Stimulated activated effector memory CD8-positive, alpha-beta T cell treated with anti-CD3 and anti-CD28 coated beads, Interleukin-12 subunit alpha, Interleukin-12 subunit beta, amount 100 ng/mL, for 72 hours (primary cell): ENCODE measurements at regions not wholly inside any gene's neighbourhood (a gene's known extent, or its start where the extent isn't known, plus 50 kb on each side); places are given as distances from the start of the nearest gene placed in this dataset.
A peak's percentile ranks its signal among the peaks of the same experiment; 100 is the strongest.

ENCODE experiments used
- ATAC-seq: fragments of 150-1000 bp; cut with Tn5 transposase; 2 replicates; pipeline ENCODE4 v1.10.0; 2021
- DNase-seq, 2 donors: peaks; one replicate each; pipeline ENCODE4 v3.0.0; 2021 to 2022; ENCODE audit warnings: low spot score in 2 of 2
- H3K27ac Mint-ChIP-seq: one replicate; pipeline ENCODE4 v1.8.0; 2022; ENCODE audit warnings: mild to moderate bottlenecking, mixed read lengths
- H3K36me3 Mint-ChIP-seq: one replicate; pipeline ENCODE4 v1.8.0; 2022; ENCODE audit warnings: mild to moderate bottlenecking, mixed read lengths
- H3K4me1 Mint-ChIP-seq: one replicate; pipeline ENCODE4 v1.8.0; 2022; ENCODE audit warnings: mixed read lengths
- H3K4me3 Mint-ChIP-seq: one replicate; pipeline ENCODE4 v1.8.0; 2022; ENCODE audit warnings: mild to moderate bottlenecking, mixed read lengths
- H3K9me3 Mint-ChIP-seq: one replicate; pipeline ENCODE4 v1.8.0; 2022; ENCODE audit warnings: mixed read lengths

DNA sequence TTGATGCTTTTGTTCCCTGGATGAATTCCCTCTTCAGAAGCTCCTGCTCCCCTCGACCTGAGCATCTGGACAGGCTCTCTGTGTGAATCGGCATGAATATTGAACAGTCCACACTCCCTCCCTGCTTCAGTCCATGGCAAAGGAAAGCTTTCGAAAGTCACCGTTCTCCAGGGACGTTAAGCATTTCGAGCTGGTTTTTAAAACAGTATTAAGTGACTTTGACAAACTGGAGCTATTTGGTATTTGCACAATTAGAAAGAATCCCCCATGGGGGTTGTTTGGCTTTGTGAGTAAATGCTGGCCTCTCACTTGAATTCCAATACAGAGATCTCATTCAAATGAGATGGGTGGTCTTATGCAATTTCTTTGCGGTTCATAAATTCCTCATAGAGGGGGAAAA, 85.3 kb upstream of the TIAM2 start:
- H3K4me1 Mint-ChIP-seq: no peaks in the 10 kb centered on the region
- no peak for ATAC-seq
- no peaks in the 10 kb centered on the region for H3K36me3 Mint-ChIP-seq
- no peak for DNase-seq
- H3K4me3 Mint-ChIP-seq: no peak overlapping the region
- no peak overlapping the region for H3K27ac Mint-ChIP-seq
- no peaks in the 10 kb centered on the region for H3K9me3 Mint-ChIP-seq

DNA sequence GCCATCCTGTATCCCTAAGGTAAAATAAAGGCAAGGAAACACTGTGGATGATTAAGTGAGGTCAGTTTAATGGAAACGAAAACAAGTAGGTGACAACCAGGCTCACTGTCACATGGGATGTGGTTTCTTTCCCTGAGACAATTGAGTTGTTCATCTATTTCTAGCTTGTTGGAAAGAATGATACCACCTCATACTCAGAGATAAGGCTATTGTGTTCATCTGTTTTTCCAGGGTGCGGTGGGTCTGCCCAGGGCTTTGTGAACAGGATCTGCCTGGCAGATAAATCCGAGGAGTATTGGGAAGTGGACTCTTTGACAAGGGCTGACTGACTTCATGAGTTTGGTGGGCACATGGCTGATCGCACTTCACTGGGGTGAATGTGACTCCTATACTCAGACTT, 80.8 kb upstream of the TIAM2 start:
- DNase-seq (no peak), ATAC-seq (no peak)
- no peak overlapping the region for H3K27ac Mint-ChIP-seq
- no peaks in the 10 kb centered on the region for H3K4me1 Mint-ChIP-seq
- no peaks in the 10 kb centered on the region for H3K9me3 Mint-ChIP-seq
- no peaks in the 10 kb centered on the region for H3K36me3 Mint-ChIP-seq
- no peak overlapping the region for H3K4me3 Mint-ChIP-seq

DNA sequence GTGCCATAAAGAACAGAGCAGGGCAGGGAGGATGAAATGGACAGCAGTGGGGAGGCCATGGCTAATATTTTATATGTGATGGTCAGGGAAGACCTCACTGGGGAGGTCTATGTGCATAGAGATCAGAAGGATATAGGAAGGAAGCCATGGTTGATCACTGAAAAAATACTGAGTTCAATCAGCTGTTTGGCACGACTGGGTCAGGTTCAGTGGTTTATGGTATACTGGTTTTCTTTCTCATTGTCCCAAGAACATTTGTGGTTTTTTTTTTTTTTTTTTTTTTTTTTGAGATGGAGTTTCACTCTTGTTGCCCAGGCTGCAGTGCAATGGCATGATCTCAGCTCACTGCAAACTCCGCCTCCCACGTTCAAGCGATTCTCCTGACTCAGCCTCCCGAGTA, 78.3 kb upstream of the TIAM2 start:
- no peaks in the 10 kb centered on the region for H3K36me3 Mint-ChIP-seq
- no peak overlapping the region for H3K4me3 Mint-ChIP-seq
- no peak overlapping the region for H3K27ac Mint-ChIP-seq
- no peaks in the 10 kb centered on the region for H3K9me3 Mint-ChIP-seq
- no peak for ATAC-seq
- peaks cover 6% of the 10 kb centered on the region for H3K4me1 Mint-ChIP-seq
- DNase-seq: no peak

DNA sequence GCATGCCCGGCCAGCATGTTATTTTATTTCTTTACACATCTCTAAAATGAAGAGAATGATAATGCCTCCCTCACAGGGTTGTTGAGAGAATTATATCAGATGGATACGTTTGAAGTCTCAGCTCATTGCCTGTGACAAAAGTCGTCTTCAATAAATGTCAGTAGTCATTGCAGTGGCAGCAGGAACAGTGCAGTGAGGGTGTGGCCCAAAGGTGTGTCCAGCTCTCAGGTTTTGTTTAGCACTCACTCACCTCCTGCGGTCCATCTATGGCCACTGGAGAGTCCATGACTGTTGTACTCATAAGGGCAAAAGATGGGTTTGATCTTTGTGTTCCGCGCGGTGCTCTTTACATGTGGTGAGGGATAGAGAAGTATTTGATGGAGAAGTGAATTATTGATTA, 77.2 kb upstream of the TIAM2 start:
- Mint-ChIP-seq H3K4me3 (no peak overlapping the region), H3K36me3 (no peaks in the 10 kb centered on the region), H3K4me1 (peaks cover 6% of the 10 kb centered on the region), H3K9me3 (no peaks in the 10 kb centered on the region), H3K27ac (no peak overlapping the region)
- ATAC-seq (no peak), DNase-seq (no peak)

DNA sequence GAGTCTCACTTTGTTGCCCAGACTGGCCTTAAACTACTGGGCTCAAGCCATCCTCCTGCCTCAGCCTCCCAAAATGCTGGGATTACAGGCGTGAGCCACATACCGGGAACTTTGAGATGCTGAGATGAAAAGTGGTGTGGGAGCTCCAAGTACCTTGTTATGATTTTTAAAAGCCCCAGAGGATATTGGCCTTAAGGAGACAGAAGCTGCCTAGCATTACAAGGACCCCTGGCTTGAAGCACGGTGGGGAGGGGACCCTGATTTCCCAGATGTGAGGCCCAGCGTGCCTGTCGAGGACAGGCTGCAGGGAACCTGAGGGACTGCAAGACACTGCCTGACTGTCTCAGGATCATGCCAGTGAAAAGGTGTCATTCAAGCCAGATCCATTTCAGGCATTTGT, 75.3 kb upstream of the TIAM2 start:
- peaks cover 6% of the 10 kb centered on the region for H3K4me1 Mint-ChIP-seq
- no peaks in the 10 kb centered on the region for H3K36me3 Mint-ChIP-seq
- no peak overlapping the region for H3K27ac Mint-ChIP-seq
- DNase-seq (no peak), ATAC-seq (no peak)
- H3K4me3 Mint-ChIP-seq: no peak overlapping the region
- no peaks in the 10 kb centered on the region for H3K9me3 Mint-ChIP-seq

DNA sequence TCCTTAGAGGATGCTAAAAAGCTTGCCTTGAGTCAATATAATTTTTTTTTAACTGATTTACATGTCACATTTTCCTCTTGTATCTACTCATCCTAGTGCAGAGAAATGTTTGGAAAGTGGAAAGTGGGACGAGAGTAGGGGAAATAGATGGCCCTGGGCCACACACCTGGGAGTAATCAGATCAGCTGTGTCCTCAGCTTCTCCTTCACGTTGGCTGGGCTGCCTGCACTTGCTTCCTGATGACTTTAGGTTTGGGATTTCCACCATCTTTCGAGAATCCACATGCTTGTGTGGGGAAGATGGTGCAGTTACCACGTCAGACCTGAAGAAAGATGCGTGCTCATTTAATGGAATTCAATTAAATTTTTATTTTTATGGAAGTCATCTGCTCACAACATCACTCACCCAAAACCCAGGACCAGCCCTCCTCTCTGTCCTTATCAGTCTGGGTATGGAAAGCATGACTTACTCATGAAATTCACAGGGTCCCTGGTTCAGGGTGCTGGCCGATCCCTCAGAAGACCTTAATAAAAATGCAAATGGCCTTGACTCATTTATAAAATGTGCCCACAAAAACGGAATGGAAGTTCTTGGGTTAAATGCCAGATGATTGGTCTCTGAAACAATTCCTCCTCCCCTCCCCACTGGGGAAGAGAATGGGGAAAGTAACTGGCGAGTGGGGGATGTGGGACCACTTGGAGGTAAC, 74.5 kb upstream of the TIAM2 start:
- H3K4me3 Mint-ChIP-seq: no peak overlapping the region
- no peak overlapping the region for H3K27ac Mint-ChIP-seq
- DNase-seq: no peak

DNA sequence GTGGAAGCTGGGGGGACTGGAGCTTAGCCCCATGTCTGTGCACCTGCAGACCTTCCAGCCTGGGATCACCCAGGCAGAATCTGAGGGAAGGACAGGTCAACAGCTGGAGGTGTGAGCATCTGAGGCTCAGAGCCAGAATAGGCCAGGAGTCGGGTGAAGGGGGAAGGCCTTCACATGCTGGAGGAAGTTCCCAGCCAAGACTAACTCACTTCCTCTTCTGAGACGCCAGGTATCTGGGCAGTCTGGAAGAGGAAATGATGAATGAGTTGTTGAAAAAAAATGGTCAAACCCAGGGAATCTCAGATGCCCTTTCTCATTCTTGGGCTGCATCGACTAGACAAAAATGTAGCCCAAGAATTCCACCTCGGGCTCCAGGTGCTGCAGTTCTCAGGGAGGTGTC, 73.6 kb upstream of the TIAM2 start:
- no peak overlapping the region for H3K4me3 Mint-ChIP-seq
- no peak overlapping the region for H3K27ac Mint-ChIP-seq
- no peaks in the 10 kb centered on the region for H3K9me3 Mint-ChIP-seq
- no peak for ATAC-seq
- H3K36me3 Mint-ChIP-seq: no peaks in the 10 kb centered on the region
- DNase-seq: no peak
- H3K4me1 Mint-ChIP-seq: peaks cover 6% of the 10 kb centered on the region

More for the DNA sequence above, 74.5 kb upstream of the TIAM2 start:
- Mint-ChIP-seq H3K36me3 (no peaks in the 10 kb centered on the region), H3K9me3 (no peaks in the 10 kb centered on the region), H3K4me1 (peaks cover 6% of the 10 kb centered on the region)
- no peak for ATAC-seq

DNA sequence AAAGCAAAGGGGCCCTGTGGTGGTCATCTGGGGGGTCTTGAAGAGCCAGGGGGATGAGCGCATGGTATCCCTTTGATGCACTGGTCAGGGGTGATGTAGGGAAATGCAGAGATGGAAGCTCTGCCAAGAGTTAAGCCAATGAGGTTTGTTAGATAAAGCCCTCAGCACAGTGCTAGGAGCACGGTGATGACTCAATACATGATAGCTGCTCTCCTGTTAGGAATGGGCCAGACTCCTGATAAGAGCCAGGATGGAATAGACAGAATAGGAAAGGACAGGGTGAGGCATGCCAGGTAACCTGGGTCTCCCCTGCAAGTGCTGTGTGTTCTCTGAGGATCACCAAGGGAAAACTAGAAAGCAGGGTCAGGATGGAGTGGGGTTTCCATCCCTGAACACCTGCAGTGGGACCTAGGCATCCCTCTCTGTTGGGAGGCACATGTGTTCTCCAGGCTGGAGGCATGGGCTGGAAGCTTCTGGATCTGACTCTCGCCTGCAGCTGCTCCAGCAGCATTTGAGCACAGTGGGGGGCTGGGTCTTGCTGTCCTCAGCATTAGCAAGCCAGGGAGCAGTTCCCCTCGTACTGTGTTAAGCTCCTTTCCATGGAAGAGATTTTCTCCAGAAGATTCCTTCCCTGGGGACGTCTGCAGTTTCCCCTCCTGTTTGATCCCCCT, 71.8 kb upstream of the TIAM2 start:
- ATAC-seq (no peak), DNase-seq (no peak)
- Mint-ChIP-seq H3K4me3 (no peak overlapping the region), H3K27ac (no peak overlapping the region), H3K9me3 (no peaks in the 10 kb centered on the region), H3K36me3 (no peaks in the 10 kb centered on the region), H3K4me1 (peaks cover 8% of the 10 kb centered on the region)

DNA sequence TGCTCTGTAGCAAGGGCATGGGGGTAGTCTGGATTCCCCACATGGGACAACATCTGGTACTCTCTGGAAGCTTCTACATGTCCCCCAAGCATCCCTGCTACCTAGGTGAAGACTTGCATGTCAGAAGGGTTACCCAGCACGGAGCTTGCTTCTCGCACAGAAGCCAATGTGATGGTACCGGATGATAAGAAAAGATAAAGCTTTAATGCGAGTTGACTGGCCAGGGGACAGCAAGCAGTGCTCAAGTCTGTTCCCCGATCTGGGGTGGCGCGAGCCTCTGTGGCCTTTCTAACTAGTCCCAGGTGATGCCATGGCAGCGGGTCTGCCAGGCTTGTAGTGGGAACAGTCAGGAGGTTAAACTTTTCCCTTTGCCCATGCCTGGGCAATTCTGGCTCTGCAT, 70.0 kb upstream of the TIAM2 start:
- Mint-ChIP-seq H3K27ac (peak overlapping the region; percentile 65), H3K9me3 (no peaks in the 10 kb centered on the region)

DNA sequence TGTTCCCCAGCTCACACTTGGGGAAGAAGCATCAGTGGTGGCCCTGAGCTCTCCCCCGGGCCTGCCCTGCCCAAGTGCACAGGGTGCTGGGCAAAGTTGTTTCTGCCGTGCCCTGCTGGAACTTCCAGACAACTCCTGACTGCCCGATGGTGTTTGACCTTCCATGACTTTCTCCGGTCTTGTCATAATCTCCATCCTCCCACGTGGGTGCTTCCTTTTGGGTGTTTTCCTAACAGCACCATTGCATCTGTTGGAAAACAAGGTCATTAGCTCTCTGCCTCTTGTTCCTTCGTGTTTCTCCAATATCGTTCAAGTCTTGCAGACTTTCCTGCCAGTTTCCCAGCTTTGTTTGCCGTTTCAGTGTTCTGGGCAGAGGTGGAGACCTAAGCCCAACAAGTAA, 68.7 kb upstream of the TIAM2 start:
- ATAC-seq (no peak), DNase-seq (no peak)
- H3K4me3 Mint-ChIP-seq: no peak overlapping the region
- no peaks in the 10 kb centered on the region for H3K9me3 Mint-ChIP-seq
- peaks cover 10% of the 10 kb centered on the region for H3K4me1 Mint-ChIP-seq
- no peak overlapping the region for H3K27ac Mint-ChIP-seq
- no peaks in the 10 kb centered on the region for H3K36me3 Mint-ChIP-seq

More for the DNA sequence above, 70.0 kb upstream of the TIAM2 start:
- ATAC-seq: no peak
- no peak overlapping the region for H3K4me3 Mint-ChIP-seq
- peaks cover 12% of the 10 kb centered on the region for H3K4me1 Mint-ChIP-seq
- no peaks in the 10 kb centered on the region for H3K36me3 Mint-ChIP-seq
- no peak for DNase-seq

DNA sequence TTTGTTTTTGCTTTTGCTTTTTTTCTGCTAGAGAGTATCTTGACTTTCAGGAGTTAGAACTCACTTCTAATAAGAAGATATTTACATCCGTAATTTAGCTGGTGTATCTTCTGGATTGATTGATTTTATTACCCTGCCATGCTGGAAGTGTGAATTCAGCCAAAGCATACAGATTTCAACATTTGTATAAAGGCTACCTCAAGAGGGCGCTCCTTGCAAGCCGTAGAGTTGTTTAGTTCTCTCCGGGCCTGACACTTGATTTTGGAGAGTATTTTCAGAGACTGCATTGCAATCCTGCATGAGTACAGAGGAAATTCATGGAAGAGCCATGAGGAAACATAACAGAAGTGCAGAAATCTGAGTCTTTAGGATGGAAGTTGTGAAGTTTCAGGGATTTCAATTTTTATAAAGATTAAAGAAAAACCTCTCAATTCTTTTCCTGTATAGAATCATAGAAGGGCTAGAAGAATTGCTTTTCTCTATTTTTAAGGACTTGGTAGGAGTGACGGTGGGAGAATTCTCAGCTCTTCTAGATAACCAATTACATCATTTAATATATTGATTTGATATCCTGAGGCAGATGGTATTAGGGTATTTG, 66.7 kb upstream of the TIAM2 start:
- ATAC-seq (peak; percentile 69), DNase-seq (peak; percentile 55 to 78)
- H3K4me1 Mint-ChIP-seq: peaks cover 12% of the 10 kb centered on the region
- H3K4me3 Mint-ChIP-seq: no peak overlapping the region
- H3K27ac Mint-ChIP-seq: no peak overlapping the region
- no peaks in the 10 kb centered on the region for H3K36me3 Mint-ChIP-seq
- no peaks in the 10 kb centered on the region for H3K9me3 Mint-ChIP-seq

DNA sequence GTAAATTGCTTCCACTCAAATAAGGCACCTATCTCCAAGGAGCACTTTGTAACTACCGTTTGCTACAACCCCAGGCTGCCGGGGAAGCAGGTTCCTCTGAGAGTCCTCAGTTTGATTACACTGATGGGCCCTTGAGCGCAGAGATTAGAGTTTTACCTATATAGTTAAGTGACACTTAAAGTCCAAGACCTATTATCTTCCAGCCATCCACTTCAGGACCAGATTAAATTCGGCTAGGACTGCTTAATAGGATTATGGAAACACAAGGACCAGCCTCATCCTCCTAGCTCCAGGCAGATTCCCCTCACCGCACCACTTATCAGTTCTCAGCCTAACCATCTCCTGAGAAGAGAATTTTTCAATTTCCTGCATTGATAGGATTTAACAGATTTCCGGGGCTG, 64.7 kb upstream of the TIAM2 start:
- DNase-seq (no peak), ATAC-seq (no peak)
- Mint-ChIP-seq H3K27ac (no peak overlapping the region), H3K9me3 (no peaks in the 10 kb centered on the region), H3K4me1 (peaks cover 12% of the 10 kb centered on the region), H3K4me3 (no peak overlapping the region), H3K36me3 (no peaks in the 10 kb centered on the region)

DNA sequence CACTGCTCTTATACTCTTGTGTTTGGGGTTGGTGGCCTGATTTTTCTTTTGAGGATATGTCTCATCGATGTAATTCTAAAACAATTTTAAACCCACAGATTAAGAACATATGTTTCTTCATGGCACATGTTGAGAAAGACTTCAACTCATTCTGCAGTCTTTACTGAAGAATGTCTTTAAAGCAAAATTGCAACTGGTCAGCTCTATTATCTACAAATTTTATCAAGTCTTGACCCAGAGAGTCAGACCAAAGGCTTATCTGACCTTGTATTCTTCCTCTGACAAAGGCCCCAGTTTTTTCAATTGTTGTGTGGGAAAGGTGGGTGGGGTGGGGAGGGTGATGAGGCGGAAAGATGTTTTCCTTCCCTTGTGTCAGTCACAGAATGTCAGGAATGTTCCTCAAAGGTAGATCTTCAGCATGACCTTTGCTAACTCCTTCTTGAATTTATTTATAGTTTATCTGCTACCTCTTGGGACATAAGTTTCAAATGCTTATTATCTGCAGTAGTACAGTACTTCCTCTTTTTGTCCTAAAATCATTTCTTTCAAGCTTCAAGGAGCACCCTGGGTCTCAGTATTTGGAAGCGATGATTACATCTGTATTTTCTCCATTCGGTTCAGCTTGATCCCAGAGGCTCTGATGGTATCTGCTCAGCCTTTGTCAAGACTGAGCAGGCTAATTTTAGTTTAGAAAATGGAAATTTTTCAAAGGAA, 63.2 kb upstream of the TIAM2 start:
- Mint-ChIP-seq H3K4me1 (peaks cover 12% of the 10 kb centered on the region), H3K4me3 (no peak overlapping the region), H3K36me3 (no peaks in the 10 kb centered on the region), H3K27ac (no peak overlapping the region), H3K9me3 (no peaks in the 10 kb centered on the region)
- no peak for ATAC-seq
- DNase-seq: no peak

DNA sequence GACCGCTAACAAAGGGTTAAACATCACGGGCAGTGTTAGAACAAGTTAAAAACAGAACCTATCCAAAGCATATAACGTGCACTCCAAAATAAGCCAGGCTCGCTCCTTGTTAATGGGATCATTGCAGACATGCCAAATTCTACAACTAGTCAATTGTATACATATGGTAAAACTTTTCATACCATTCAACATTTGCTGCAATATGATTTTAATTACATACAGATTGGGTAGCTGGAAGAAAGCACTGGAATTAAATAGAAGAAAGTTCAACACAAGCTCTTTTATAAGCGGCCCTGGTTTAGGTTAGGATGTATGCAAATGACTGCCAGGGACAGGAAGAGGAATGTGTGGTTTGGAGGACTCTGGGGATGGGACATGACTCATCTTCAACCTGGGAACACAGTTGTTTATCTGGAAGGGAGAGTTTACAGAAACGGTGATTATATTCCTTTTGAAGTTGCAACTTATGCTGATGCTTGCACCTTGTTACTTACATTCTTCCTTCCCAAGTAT, 62.5 kb upstream of the TIAM2 start:
- H3K36me3 Mint-ChIP-seq: no peaks in the 10 kb centered on the region
- H3K9me3 Mint-ChIP-seq: no peaks in the 10 kb centered on the region
- H3K4me3 Mint-ChIP-seq: no peak overlapping the region
- DNase-seq (no peak), ATAC-seq (no peak)
- H3K4me1 Mint-ChIP-seq: peaks cover 12% of the 10 kb centered on the region
- H3K27ac Mint-ChIP-seq: no peak overlapping the region

DNA sequence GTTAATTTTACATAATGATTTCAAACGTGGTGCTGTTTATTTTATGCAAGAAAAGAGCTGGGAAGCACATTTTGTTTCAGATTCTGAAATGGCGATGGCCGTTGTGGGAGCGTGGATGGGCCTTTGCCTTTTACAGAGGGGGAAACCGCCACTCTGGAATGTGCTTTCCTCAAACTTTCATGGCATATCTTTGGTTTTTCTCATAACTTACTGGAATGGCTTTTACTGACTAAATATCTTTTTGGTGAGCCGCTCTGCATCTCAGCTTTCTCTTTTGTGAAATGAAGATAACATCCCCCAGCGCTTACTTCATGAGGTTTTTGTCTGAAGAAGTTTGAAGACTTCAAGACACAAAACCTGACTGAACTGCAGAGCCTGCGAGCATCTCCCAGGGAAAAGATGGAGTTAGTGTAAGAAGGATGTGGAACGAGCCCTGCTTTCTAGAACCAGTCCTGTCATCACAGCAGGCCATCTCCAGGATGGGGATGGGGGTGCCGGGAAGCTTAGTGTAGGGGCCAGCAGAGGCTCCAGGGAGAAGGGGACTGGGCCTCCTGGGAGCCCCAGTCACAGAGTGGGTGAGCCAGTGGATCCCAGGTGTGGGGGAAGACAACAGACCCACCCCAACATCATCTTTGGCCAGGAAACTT, 61.8 kb upstream of the TIAM2 start:
- DNase-seq (no peak), ATAC-seq (no peak)
- Mint-ChIP-seq H3K27ac (no peak overlapping the region), H3K9me3 (no peaks in the 10 kb centered on the region), H3K4me1 (peaks cover 10% of the 10 kb centered on the region), H3K36me3 (no peaks in the 10 kb centered on the region), H3K4me3 (no peak overlapping the region)
